HFFc6 (cell line): ENCODE measurements at regions not wholly inside any gene's neighbourhood (a gene's known extent, or its start where the extent isn't known, plus 50 kb on each side); places are given as distances from the start of the nearest gene placed in this dataset.

Source experiments
- DNase-seq: peaks from one replicate; pipeline ENCODE4 v3.0.0-alpha.2; 2018
- H3K27ac Mint-ChIP-seq: 2 replicates; pipeline ENCODE4 v1.8.0; 2020; ENCODE audit warnings: mild to moderate bottlenecking, mixed read lengths
- H3K27me3 Mint-ChIP-seq: 2 replicates; pipeline ENCODE4 v1.8.0; 2021; ENCODE audit warnings: mild to moderate bottlenecking, moderate library complexity, mixed read lengths; ENCODE audit not compliant: insufficient read depth
- H3K36me3 Mint-ChIP-seq: 2 replicates; pipeline ENCODE4 v1.8.0; 2021; ENCODE audit warnings: low read depth, mixed read lengths
- H3K4me1 Mint-ChIP-seq: 2 replicates; pipeline ENCODE4 v1.8.0; 2020; ENCODE audit warnings: low read depth, mixed read lengths
- H3K4me3 Mint-ChIP-seq: 2 replicates; pipeline ENCODE4 v1.8.0; 2020; ENCODE audit warnings: mild to moderate bottlenecking, moderate library complexity, mixed read lengths
- H3K9me3 Mint-ChIP-seq: 2 replicates; pipeline ENCODE4 v1.8.0; 2020; ENCODE audit warnings: mild to moderate bottlenecking, mixed read lengths
- TF ChIP-seq, protein P1 (sequence below): fragments of 200-600 bp; sonication (generic); IDR thresholded peaks from 2 replicates; pipeline ENCODE4 v1.5.0; 2021; ENCODE audit warnings: antibody characterized with exemption, mild to moderate bottlenecking

GRCh38 chr3:188955919-188956318 lies 215.9 kb upstream of the TPRG1 start:
- TF ChIP-seq, protein P1, sequence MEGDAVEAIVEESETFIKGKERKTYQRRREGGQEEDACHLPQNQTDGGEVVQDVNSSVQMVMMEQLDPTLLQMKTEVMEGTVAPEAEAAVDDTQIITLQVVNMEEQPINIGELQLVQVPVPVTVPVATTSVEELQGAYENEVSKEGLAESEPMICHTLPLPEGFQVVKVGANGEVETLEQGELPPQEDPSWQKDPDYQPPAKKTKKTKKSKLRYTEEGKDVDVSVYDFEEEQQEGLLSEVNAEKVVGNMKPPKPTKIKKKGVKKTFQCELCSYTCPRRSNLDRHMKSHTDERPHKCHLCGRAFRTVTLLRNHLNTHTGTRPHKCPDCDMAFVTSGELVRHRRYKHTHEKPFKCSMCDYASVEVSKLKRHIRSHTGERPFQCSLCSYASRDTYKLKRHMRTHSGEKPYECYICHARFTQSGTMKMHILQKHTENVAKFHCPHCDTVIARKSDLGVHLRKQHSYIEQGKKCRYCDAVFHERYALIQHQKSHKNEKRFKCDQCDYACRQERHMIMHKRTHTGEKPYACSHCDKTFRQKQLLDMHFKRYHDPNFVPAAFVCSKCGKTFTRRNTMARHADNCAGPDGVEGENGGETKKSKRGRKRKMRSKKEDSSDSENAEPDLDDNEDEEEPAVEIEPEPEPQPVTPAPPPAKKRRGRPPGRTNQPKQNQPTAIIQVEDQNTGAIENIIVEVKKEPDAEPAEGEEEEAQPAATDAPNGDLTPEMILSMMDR: no peak
- no peaks in the 10 kb centered on the region; the same call in 1 of the 2 replicates for H3K27me3 Mint-ChIP-seq
- H3K27ac Mint-ChIP-seq: no peak overlapping the region
- no peaks in the 10 kb centered on the region for H3K9me3 Mint-ChIP-seq
- H3K36me3 Mint-ChIP-seq: no peaks in the 10 kb centered on the region
- no peak for DNase-seq
- peaks cover 51% of the 10 kb centered on the region for H3K4me1 Mint-ChIP-seq
- H3K4me3 Mint-ChIP-seq: no peak overlapping the region

DNA sequence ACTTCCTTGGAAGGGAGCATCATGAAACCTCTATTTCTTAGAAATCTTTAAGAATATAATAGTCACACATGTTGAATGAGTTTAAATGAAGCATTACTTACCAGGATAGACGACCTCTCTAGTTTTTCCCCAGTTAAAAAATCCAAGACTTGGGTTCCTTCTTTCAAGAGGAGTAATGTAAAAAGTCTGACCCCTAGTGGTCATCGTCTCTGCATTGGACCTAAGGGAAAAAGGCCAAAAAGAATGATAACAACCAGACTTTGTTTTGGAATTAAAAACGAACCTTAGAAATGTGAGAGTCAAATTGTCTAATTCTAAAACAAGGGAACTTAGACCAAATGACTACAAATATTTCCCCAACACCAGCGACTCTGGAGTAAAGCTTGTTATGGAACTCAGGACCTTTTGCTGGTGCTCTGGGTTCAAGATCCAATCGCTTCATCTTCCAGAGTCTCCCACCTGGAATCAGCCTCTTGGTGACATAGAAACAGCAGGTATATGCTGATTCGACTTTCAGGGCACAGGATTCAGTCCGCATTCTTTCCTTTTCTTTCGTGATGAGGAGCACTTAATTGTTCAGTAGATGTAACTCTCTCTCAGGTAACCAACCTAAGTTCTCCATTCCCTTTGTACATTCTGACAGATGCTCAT lies 214.8 kb upstream of the TPRG1 start:
- TF ChIP-seq, protein P1: peak; percentile 96
- Mint-ChIP-seq H3K27ac (no peak overlapping the region), H3K36me3 (no peaks in the 10 kb centered on the region), H3K4me3 (no peak overlapping the region), H3K4me1 (peaks cover 41% of the 10 kb centered on the region), H3K27me3 (no peaks in the 10 kb centered on the region; the same call in 1 of the 2 replicates), H3K9me3 (no peaks in the 10 kb centered on the region)
- DNase-seq: peak; percentile 54

DNA sequence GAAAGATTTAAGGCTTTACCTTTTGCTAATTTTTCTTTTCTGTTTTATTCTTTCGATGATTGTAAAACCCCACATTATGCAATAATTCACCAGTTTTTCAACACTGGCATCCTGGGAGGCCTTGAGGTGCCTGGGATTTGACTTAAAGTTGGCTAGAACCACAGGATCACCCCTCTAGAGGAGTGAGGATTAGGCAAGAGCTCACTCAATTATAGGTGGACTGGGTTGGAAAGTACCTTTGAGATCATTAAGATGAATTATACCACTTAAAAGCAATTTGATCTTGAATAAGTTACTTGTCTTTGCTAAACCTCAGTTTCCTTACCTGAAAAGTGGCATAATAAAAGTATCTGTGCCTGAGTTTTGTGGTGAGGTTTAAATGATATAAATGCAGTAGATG lies 212.8 kb upstream of the TPRG1 start:
- Mint-ChIP-seq H3K36me3 (no peaks in the 10 kb centered on the region), H3K9me3 (no peaks in the 10 kb centered on the region), H3K4me3 (no peak overlapping the region), H3K4me1 (peaks cover 30% of the 10 kb centered on the region), H3K27ac (no peak overlapping the region), H3K27me3 (peaks cover 2% of the 10 kb centered on the region; the same call in 1 of the 2 replicates)
- DNase-seq: no peak
- TF ChIP-seq, protein P1: no peak

DNA sequence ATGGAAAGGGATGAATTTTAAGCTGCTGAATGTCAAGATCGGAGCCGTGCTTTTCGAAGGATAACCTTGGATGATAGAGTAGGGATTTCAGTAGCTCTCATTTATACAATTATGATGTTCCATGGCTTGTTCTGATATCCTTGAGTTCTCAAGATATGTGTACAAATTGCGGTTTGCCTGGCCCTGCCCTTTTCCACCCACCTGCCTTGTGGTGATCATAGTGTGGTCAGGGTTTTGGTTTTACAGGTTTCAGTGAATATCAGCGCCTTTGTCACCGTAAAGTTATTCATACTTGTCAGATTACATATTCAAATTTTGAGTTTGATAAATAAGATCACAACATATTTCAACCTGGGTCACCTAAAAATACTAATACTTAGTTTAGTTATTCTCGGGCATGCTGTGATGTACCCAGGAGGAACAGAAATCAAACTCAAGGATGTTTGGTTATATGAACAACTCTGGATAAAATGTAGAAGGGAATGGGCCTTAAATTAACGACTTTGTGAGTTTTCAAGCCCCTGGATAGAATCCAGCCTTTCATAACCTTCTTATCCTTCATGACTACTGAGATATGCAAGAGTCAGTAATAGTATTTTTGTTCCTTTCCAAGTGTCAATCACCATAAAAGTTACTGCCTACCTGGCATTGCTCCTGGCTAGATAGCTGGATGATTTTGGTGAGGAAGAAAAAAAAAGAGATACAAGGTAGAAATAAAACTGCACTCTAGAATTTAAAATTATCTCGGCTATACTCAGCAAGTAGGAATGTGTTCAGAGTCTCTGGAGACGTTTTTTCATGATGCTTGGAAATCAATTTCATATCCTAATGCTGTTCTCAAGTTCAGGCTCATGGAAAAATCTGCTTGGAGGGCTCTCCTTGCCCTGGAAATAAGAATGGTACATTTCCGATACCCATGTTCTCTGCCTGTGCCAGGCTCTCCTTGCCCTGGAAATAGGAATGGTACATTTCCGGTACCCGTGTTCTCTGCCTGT lies 209.2 kb upstream of the TPRG1 start:
- no peak for DNase-seq
- TF ChIP-seq, protein P1: no peak
- Mint-ChIP-seq H3K27me3 (peaks cover 11% of the 10 kb centered on the region), H3K9me3 (no peaks in the 10 kb centered on the region), H3K4me3 (no peak overlapping the region), H3K36me3 (peaks cover 4% of the 10 kb centered on the region; the same call in 1 of the 2 replicates), H3K4me1 (no peaks in the 10 kb centered on the region), H3K27ac (no peak overlapping the region)

DNA sequence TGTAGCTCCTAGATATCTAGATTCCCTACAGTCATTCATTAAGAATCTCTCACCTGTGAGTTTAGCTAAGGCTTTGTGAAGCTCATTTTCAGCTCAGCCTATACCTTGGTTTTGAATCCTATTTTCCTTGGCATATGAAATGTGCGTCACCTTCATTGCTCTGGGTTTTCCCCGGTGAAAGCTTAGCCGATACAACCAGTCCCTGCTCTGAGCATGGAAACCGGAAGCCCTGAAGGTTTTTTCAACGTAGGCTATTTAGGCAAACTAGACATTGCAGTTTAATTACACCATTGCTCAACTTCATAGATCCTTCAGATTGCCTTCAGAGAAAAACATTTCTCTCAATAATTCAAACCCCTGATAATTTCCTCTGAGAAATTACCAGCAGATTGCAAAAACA lies 206.8 kb upstream of the TPRG1 start:
- DNase-seq: no peak
- Mint-ChIP-seq H3K27me3 (peaks cover 11% of the 10 kb centered on the region), H3K4me1 (no peaks in the 10 kb centered on the region), H3K27ac (no peak overlapping the region), H3K9me3 (no peaks in the 10 kb centered on the region; the same call in 1 of the 2 replicates), H3K4me3 (no peak overlapping the region), H3K36me3 (peaks cover 4% of the 10 kb centered on the region; the same call in 1 of the 2 replicates)
- TF ChIP-seq, protein P1: no peak
